ENCODE measurements at regions not wholly inside any gene's neighbourhood (a gene's known extent, or its start where the extent isn't known, plus 50 kb on each side); places are given as distances from the start of the nearest gene placed in this dataset.

DNA sequence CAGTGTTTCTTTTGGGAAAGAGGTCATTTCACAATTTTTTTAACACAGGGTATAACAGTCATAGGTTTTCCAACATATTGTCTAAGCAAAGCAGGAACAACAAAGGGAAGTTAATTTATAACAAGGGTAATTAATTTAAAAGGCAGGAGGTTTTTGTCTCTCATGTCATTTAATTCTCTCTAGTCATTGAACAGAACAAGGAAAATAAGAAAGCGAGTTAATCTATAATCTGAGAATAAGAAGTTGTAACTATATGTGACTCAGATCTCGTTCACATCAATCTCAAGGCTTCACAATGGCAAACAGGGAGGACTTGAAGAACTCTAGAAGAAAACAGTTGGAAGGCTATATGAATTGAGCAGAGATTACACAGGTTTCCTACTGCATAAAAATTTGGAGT, 579.8 kb upstream of the CCDC54 start:
- DNase-seq: no peak

DNA sequence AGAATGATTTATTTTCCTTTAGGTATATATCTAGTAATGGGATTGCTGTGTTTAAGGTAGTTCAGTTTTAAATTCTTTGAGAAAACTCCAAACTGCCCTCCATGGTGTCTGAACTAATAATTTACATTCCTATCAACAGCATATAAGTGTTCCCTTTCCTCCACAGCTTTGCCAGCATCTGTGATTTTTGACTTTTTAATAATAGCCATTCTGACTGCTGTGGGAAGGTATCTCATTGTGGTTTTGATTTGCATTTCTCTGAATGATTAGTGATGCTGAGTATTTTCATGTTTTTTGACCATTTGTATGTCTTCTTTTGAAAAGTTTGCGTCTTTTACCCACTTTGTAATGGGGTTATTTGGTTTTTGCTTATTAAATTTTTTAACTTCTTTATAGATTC, 571.6 kb upstream of the CCDC54 start:
- DNase-seq: no peak

DNA sequence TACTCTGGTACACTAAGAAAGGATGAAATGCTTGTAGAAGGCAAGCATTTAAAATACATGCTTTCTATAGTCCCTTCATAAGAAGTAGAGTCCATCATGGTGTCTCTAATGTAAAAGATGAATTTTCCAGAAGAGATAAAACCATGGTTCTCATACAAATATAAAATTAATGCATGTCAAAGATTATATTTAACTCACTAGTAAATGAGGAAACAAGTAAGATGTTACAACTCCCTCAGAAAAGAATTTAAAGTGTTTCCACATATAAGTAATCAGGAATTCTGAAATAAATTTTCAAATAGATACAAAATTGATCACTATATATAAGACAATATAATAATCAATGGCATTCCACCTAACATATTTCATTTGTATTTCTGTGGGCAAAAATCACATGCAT, 570.3 kb upstream of the CCDC54 start:
- DNase-seq: no peak

DNA sequence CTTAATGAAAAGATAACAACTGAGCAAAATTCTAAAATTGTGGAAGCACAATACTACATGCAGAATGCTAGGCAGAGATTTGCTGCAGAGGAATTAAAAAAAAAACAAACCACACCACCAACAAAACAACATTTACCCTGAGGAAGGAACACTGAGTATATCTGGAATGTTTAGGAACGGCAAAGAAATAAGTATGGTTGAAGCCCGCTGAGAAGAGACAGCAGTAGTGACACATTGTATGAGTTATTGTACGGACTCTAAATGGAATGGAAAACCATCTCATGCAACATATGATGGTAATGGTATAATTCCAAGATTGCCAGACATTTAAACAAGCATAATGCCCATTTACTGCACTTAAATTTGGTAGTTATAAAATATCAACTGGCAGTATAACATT, 568.2 kb upstream of the CCDC54 start:
- no peak for DNase-seq

DNA sequence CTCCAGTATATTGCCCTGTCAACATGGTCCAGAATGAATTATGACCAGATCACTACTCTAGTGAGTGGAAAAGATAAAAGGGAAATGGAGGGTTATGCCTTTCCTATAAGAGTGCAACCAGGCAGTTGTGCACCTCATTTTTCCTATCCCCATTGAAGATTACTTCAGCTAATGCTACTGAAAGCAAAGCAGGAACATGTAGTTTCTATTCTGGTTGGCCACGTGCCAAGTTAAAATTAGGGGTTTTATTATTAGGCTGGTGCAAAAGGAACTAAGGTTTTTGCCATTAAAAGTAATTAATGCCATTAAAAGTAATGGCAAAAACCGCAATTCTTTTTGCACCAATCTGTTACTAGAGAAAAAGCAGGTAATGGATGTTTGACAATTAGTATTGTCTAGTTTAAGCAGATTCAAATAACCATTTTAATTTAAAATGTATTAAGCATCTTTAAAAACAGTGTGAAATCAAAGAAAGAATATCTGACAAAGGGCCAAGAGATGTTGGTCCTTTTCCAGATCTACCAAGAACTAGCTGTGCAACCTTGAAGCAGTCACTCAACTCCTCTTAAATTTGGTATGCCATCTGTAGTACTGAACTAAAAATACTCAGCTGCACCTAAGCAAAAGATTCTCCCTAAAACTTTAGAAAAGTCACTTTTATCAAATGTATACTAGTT, 567.5 kb upstream of the CCDC54 start:
- no peak for DNase-seq

DNA sequence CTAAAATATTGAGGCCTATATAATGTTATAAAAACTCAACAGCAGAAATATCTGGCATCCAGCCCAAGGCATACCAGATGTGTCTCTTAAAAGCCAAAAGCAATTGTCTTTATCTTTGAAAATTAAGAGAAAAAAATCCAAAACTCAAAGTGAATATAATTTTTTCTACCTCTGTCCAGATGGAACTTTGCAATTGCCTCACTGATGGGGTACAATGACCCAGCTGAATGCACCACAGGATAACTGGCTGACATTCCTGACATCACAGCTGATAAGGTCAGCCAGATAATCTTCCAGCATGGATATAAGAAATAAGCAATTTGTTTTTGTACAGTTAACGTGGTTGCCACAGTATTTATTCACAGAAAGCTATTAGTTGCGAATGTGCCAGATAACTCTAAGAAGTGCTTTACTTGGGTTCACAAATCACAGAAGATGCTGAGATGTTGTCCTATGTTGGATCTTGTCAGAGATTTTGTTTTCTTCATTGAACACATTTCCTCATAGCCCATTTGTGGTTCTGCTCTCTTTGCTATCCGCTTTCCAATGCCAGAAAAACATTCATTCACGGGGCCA, 566.9 kb upstream of the CCDC54 start:
- no peak for DNase-seq

DNA sequence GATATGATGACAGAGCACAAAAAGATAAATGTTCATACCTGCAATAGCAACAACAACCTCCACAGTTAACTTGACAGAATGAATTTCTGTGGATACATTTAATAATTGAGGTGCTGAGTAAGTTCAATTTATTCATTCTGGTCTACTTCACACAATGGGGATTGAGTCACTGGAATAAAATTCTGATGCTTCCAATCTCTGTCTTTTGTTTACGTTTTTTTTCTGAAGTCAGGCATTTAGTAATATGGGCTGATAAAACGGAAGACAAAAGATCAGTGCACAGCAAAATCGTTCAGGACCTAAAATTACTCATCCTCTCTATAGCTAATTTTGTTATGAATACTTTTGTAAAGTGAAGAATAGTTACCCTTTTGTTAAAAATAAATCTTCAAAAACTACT, 565.9 kb upstream of the CCDC54 start:
- no peak for DNase-seq

DNA sequence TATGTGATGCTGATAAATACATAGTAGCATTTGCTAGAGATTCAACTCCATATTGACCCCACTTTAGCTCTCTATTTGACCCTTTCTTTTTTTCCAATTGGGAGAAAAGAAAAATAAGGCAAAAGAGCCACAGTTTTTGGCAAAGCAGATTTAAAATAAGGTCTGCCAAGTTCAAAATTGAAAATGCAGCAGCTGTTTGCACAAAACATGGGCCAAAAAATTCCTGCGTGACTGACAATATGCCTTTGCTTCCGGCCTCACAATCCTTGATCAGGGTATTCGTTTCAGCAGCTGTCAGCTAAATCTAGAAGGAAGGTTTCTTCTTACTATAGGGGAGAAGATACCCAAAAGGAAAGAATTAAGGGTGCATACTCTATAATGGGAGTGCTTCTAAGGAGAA, 563.5 kb upstream of the CCDC54 start:
- DNase-seq: peak in 1 of 2 experiments; percentile 74

DNA sequence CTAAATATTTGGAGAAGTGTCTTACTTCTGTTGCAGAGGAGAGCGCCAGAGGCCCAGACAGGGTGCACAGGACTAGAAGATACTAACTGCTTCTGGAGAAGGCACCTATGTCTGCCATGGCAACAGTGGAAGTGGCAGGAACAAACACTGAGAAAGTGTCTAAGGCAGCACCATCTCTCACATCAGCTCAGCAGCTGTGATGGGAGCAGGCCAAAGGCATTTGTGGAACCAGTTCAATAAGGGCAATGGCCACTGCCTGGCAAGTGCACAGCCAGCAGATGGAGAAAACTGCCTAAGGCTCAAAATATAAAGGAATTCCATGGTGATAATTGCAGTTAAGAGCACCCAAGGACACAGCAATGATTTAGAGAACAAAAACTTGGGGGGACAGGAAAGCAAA, 563.0 kb upstream of the CCDC54 start:
- peak in 1 of 2 experiments; percentile 58 for DNase-seq

DNA sequence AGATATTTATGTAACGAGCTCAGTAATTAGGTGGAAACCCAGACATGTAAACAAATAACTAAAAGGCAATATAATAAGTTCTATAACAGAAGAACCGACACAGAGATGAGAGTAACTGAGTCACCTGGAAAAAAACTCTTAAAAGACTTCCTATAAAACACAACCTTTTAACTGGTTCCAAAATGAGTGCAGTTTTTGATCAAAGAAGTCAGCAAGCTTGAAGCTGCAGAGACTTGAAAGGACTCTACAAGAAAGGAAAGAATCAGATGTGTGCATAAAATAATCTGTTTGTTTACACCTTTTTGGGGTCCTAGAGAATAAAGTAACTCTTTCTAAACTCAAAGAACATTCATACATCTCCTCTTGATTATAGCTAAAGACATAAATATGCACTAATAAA, 560.4 kb upstream of the CCDC54 start:
- DNase-seq: no peak

DNA sequence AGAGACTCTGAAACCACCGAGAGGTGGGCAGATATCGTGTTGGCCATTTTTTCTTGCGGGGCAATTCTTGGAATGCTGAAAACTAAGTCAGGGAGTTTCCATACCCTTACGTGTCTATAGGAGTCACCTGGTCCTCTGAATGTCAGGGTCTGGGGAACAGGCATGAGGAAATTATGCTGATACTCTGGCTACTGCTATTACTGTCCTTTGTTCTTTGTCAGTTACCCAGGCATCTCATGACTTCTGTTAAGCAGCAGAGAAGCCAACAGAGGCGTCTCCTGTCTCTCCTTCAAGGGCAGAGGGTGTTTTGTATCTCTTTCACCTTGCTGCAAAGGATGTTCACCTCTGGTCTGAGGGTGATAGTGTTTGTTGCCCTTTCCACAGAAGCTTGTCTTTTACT, 559.5 kb upstream of the CCDC54 start:
- no peak for DNase-seq

DNA sequence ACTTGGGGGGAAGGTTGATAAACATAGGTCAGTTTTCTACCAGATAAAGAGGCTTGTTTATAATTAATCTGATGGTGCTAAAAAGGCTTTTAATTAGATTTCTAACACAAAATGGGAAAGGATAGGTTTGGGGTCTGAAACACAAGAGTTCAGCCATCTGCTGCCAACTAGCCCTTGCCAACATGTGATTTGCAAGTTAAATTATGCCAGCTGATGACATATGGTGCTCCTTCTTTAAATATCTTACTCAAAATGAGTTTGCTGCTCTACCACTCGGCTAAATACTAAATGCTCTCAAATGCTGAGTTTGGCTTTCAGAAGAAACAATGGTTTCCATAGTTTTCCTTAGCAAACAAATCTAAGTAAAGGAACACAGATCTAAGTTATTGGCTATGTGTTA, 557.8 kb upstream of the CCDC54 start:
- DNase-seq: peak; percentile 90 to 98

DNA sequence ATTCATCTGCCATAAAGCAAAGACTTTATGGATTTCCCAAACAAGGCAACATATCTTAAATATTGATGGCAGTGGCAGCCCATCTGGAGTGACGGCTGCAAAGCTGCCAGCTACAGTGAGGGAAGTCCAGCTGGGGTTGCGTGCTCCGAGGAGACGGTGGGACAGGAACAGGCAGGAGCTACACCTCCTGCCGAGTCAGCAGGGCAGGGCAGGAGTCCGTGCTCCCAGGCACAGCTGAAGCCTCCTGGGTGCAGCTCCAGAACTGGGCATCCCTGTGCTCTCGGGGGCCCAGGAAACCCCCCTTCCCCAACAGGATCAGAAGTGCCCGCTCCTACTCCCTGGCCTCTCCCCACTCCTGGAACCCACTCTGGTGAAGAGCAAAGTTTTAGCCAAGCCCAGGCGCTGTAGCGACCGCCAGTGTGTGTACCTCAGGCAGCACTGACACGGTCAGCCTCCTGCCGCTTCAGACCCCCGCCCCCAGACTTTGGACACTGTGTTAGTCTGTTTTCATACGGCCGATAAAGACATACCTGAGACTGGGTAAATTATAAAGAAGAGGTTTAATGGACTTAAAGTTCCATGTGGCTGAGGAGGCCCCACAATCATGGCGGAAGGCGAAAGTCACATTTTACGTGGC, 556.4 kb upstream of the CCDC54 start:
- DNase-seq: peak; percentile 14 to 77

DNA sequence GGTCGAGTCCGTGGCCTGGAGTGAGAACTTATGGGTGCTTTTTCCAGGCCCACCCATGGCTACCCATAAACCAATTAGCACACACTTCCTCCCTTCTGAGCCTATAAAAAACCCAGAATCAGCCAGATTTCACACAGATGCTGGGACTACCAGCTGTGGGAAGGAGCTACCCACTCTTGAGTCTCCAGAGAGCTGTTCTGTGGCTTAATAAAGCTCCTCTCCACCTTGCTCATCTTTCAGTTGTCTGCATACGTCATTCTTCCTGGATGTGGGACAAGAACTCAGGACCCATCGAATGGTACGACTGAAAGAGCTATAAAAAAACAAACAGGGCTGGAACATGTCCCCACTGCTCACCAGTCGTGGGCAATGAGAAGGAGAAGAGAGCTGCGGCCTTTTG, 555.4 kb upstream of the CCDC54 start:
- DNase-seq: no peak

DNA sequence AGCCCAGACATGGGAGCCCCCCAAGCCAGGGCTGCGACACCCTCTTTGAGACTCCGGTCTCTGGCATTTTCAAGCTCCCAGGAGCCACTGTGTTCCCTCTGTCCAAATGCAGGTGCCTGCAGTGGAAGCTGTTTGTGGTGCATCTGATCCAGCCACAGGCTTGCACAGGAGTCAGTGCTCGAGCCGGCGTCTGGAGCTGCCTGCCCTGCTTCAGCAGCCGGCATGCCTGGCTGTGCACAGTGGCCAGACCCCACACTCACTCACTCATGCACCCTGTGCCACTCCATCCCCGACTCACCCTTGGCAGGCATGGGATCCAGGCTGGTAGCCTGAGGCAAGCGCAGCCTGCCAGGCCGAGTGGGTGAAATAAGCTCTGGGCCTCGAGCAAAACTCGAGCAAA, 555.0 kb upstream of the CCDC54 start:
- DNase-seq: no peak

DNA sequence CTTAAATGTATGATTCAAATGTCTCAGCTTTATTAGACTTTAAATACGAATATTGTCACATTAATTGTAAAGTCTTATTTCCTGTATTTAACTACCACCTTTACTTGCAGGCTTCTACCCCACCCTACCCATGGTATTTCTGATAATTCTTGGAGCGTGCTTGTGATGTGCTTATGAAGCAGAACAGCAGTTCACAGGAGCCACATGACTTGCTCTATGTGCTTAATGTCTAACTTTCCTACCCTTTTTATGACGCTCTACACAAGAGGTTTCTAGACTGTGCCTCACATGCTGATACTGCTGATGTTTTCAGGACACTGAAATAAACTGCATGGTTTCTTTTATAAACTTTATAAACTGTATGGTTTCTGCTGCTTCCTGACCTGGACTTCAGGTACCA, 553.5 kb upstream of the CCDC54 start:
- no peak for DNase-seq

DNA sequence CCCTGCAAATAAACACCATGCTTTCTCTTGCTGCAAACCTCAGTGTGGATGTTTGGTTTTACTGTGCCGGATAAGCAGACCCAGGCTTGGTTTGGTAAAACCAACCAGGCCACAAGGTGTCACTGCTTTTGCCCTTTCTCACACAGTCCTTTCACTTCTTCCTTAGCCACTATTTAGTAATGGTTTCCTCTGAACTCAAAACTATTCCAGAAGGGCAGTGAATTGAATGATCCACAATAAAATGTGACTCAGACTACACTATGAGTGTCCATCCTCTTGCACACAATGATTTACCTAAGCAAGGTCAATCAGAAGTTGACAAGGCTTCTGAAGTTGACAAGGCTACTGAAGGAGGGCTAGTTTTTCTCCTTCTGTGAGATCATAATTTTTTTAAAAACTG, 552.4 kb upstream of the CCDC54 start:
- peak in 1 of 2 experiments; percentile 15 for DNase-seq

DNA sequence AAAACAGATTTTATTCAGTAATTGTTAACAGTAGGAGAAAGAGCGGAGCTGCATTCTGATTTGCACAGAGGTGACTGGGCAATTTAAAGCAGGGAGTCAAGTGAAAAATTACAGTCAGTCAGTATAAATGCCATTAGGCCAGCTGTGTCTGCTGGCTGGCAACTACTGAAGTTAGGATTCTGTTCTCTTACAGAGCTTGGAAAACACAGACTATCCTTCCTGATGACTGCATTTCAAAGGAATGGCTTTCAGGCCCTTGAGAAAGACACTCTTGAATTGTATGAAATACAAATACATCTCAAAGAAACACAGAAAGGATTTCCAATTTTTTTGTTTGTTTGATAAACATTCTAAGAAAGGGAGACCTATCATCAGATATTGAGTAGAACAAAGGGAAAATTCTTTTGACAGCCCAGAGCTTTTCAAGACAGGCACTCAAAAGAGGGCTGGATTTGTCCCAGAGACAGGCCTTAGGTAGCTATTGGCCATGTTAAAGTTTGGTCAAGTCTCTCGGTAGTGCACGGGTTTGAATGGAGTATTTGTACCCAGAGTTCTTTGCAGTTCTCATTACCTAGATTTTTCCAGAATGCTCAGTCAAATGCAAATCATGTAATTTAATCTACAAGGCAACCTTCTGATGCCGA, 551.2 kb upstream of the CCDC54 start:
- no peak for DNase-seq

DNA sequence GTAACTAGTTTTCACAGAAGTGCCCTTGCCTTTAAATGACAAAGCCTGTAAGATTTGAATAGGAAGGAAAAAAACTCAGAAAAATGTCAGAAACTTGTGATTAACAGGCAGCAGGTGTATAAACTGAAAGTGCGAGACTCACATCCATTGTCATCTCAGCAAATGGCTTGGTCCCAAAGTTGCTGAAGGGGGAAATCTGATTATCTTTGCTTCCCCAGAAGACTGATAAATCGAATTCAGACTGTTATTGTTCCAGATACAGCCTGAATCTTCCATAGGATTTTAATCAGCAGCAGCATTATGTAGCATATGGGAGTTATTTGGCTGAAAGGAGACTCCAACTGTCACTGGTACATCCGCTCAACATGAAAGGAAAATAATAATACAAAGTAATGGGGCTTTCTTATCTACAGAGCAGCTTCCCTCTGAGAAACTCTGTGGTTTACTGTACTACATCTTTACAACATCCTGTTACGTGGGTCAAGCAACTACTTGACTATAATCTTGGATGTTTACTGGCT, 550.4 kb upstream of the CCDC54 start:
- peak; percentile 20 to 74 for DNase-seq

DNA sequence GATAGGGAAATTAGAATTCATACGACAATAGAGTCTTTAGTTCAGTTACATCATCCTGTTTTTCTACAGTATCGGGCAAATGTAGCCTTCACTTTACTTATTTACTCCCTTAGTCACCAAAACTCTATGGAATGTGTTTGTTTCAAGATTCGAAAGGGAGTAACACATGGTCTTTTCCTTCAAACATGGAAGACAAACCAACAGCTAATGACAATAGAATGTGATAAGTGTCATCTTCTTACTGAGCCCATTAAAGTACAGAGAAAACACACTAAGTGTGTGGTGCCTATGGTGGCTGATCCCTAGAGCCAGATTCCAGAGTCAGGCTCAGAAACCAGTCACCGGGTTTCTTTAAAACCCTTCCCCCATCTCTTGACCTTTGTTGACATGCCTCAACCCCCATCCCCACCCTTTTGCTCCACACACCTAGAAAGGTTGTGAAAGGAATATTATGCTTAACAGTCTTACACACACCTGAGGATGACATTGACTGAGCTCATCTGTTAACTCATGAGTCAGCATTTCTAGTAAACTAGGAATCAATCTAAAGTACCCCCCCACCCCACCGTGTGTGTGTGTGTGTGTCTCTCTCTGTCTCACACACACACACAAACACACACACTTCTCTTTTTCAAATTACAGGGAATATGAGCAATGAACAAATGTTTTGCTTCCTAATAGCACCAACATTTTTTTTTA, 549.6 kb upstream of the CCDC54 start:
- DNase-seq: no peak

DNA sequence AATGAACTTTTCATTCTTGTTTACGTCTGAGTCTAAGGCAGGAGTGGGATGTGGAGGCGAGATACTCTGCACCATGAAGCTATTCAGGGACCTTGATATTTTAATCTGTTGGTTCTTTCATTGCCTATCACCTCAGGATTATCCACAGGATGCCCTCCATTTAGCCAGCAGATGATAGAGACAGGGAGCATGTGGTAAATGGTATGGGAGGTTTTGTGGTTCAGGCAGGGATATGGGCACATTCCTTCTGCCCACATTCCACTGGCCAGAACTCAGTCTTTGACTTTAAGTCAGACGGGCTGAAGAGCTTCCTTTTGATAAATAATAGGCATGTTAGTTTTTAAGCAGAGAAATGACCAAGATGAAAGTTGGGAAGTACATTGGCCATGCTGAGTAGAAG, 548.0 kb upstream of the CCDC54 start:
- no peak for DNase-seq

DNA sequence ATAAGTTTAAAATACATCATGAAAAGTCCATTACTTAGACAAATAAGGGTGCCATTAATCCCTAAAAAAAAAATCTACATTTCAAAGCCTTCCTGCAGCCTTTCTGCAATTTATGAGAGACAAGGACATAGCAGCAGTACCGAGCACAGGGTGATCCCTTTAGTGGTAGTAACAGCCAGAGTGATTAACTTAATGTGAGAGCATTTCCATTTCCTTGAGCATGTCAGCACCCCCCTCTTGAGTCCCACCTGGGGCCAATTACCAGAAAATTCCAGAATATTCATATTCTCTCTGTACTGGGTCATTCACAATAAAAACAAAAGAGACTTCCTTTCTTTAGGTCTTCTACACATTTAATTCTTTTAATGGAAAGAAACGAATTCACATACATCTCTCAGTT, 546.9 kb upstream of the CCDC54 start:
- no peak for DNase-seq

DNA sequence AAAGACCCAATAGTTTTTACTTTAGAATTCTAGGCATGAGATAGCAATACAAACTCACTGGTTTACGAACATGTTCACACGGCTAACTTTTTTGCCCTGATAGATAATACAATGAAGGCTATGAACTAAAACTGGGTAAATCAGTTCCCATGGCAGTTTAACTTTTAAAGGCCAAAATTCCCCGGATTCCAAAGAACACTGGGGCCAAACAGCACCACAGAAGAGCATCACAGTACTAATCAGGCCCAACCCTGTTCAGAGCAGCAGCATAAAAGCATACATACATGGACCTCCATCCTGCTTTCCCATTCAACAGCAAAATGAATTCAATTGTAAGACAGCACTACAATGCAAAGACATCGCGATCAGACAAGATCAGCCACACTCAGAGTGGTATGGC, 540.3 kb upstream of the CCDC54 start:
- DNase-seq: no peak
